NCI-H2227 treated with DMSO at 0.1 percent for 48 hours (cell line): ENCODE measurements at regions not wholly inside any gene's neighbourhood (a gene's known extent, or its start where the extent isn't known, plus 50 kb on each side); places are given as distances from the start of the nearest gene placed in this dataset.
"Not testable (repeated sequence)": the region's sequence is repeated elsewhere in the genome, so short reads cannot be mapped to it uniquely, and the experiment has no call there.

Source experiments
- DNase-seq: peaks from one replicate; lab custom pipeline; 2025; lab: John Stamatoyannopoulos, UW

DNA sequence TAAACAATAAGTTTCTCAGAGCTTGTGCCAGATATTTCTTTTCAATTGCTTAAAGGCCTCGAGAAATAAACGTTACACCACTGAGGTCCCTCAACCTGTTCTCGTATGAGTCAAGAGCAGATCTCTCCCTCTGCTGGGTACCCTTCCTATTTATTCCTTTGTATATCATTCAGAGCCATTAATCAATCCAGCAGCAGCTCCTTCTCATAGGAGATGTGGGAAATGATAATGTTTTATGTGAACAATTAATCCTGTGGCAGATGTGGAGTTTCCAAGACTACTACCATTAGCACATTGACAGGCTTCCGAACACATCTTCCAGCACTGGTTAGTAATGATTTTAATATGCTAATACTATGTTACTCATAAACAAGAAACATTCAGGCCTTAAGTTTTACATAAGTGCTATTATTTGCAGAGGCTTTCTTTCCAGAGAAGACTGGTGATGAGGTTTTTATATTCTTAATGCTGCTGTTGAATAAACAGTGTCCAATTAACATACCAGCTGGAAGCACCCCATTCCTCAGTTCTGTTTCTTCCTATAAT is 196.5 kb downstream of the ZNF608 start:
- DNase-seq, result no peak

DNA sequence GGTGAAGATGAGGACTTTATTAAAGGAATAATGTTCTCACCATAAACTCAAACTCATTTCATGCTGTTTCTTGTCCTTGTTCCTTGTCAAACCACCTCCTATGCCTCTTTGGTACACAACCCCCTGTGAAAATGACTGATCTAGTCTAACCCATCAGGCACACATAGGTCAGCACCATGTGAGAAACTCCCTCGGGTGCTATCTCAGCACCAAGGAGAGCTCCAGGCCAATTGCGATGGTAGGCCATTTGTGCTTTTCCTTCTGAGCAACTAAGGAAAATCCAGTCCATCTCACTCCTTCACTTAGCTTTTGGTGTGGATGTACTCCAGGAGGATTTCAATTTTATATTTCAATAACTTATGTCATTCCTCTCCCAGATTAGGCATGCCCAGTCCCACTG is 199.8 kb downstream of the ZNF608 start:
- DNase-seq, result no peak

DNA sequence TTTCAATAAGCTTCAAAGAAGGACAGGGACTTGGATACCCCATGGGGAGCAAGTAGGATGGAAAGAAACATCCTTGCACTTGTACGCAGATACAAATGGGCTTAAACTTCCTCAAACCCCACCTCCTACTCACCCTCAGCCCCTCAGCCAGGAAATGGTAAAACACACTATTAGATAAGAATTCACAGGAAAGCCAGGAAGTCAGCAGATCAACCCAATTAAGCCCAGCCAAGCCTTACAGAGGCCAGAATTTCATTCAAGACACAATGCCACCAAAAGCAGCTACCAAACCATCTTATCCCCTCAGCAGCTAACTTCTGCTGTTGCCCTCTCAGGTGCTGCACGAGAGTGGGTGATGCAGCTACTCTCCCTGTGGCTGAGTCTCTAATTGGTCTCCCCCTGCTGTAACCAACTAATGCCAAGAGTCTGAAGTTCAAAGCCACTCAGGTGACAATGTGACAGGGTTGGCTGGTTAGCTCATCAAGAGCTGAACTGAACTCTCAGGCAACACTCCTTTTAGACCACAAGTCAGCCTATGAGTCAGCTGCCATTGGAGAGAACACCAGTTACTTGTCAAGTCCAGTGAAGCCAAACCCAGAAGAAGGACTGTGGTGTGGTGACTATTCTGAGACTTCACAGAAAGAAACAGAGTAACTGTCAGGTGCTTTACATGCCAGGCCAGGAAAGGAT is 201.9 kb downstream of the ZNF608 start:
- no peak for DNase-seq

DNA sequence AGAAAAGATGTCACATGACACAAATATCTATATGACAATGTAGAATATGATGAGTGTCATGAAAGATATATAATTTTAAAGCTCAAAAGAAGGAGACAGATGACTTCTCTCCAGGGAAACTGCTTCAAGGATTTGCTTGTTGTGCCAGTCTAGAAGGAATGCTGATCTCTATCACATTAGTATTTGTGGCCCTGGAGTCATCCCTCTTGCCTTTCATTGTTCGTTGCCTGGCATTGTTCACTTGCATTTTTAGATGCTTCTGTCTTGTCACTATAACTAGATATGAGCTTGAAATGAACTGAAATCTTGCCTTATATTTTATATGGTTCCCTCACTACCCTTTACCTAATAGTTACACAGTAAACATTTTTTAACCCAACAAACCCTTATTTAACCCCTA is 207.5 kb downstream of the ZNF608 start:
- no peak for DNase-seq

DNA sequence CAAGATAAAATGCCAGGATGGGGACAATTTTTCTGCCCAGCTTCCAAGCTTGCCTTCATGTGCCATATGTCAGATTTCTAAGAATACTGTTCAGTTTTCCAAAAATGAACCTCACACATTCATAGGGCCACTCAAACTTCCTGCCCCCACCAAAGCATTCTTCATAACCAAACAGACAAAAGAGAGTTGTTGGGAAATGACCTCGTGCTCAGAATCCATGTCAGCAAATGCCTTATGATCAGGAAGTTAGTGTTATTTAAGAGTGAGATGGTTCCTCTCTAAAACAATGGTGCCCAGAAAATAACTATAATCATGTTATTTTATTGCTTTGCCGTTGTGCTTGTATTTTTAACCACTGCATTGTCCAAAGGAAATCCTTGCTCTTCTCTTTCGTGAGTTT is 208.2 kb downstream of the ZNF608 start:
- no peak for DNase-seq

DNA sequence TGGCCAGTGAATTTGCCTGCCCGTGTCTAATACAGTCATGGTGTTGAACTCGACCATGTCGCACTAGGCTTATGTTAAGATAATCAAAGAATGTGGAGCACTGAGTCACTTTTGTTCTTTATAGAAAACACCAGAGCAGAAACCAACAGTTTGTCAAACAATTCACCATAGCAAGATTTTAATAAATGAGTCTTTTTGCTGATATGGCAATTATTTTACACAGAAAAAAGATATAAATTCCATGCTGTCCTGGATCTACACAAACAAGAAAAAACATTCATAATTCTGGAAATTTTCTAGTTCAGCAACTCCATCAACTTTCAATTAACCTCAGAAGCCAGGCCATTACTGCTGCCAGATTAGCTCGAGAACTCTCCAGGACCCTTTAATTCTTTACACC is 208.9 kb downstream of the ZNF608 start:
- DNase-seq, result no peak

DNA sequence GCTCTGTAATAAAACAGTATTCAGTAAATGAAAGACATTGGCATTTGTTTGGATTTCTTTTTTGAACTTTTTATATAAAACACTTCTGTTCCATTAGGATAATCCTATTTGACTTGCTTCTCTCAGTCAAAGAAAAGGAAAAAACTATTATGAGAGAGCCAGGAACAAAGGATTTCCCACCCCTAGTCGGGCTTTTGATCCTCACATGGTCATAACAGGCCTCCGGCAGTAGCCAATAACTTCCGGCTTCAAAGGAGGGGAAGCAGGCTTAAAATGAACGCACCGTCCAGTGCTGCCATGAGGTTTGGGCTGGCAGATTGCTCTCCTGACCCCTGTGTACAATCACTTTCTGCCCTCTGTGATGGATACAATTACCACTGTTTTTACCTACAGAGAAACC is 209.3 kb downstream of the ZNF608 start:
- DNase-seq, result no peak

DNA sequence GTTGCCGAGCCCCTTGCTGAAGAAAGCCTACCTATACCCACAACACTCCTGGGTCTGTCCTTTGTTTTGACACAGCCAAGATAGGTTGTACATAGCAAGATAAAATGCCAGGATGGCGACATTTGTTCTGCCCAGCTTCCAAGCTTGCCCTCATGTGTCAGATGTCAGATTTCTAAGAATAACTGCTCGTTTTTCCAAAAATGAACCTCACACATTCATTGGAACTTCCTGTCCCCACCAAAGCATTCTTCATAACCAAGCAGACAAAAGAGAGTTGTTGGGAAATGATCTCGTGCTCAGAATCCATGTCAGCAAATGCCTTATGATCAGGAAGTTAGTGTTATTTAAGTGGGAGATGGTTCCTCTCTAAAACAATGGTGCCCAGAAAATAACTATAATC is 210.1 kb downstream of the ZNF608 start:
- no peak for DNase-seq

DNA sequence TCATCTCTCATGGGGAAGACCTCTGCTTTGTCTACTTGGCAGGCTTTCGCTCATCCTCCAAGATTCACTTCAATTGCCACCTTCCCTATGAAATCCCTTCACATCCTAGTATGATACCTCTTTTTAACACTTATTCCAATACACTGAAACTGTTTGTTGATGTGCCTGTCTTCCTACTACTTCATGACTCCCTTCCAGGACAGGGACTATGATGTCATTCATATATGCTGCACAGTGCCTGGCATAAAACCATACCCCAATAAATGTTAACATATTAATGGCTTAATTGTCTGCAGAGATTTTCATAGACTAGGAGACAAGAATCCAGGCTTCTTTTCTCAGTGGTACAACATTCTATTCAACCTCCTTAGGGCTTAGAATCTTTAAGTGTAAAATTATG is 215.5 kb downstream of the ZNF608 start:
- no peak for DNase-seq

DNA sequence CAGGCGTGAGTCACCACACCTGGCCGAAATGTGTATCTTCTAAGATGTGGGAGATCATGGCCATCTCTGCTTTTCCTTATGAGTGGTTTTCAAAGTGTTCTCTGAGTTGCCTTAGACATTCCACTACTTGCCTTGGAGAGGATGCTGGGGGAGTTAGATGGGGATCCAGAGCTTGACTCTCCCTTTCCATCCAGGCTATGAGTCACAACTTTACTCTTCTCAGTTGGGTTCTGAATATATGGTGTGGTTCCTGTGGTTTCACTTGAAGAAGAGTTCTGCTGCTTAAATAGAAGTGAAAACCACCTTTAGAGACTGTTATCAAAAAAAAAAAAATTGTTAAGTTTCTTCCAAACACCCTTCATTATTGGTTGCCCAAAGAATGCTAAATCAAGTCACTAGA is 217.6 kb downstream of the ZNF608 start:
- DNase-seq, result no peak

DNA sequence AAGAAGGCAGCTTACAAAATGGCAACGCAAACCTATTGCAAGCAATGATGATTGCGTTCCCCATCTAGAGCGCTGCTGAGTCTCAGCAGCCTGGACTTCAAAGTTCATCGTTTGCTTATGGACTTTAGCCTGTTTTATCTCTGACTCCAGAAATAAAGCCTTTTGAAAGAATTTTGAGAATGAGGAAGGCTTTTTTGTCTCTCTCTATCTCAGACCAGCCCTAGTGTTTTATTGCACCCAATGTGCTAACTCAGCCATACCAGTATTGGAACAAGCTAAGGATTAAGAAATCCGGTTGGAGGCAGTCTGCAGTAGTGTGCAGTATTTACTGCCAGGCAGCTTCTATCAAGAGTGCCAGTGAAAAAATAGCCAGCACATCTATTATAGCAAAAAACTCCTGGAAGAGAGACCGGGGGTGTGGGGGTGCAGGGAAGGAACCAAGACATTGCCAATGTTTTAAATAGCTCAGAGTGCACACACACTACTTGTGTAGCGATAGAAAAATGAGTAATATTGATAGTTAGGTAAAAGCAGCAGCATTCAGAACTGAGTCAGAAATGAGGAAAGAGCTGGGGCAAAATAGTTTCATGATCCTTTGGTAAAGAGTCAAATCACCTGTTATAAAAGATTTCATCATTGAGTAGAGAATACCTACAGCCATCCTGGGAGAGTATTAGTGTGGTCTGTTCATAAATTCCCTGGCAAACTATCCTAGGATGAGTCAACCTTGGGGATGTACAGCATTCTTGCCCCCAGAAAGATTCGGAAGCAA is 219.0 kb downstream of the ZNF608 start:
- DNase-seq, result no peak

DNA sequence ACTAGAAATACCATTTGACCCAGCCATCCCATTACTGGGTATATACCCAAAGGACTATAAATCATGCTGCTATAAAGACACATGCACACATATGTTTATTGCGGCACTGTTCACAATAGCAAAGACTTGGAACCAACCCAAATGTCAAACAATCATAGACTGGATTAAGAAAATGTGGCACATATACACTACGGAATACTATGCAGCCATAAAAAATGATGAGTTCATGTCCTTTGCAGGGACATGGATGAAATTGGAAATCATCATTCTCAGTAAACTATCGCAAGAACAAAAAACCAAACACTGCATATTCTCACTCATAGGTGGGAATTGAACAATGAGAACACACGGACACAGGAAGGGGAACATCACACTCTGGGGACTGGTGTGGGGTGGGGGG is 220.4 kb downstream of the ZNF608 start:
- not testable (repeated sequence) for DNase-seq

DNA sequence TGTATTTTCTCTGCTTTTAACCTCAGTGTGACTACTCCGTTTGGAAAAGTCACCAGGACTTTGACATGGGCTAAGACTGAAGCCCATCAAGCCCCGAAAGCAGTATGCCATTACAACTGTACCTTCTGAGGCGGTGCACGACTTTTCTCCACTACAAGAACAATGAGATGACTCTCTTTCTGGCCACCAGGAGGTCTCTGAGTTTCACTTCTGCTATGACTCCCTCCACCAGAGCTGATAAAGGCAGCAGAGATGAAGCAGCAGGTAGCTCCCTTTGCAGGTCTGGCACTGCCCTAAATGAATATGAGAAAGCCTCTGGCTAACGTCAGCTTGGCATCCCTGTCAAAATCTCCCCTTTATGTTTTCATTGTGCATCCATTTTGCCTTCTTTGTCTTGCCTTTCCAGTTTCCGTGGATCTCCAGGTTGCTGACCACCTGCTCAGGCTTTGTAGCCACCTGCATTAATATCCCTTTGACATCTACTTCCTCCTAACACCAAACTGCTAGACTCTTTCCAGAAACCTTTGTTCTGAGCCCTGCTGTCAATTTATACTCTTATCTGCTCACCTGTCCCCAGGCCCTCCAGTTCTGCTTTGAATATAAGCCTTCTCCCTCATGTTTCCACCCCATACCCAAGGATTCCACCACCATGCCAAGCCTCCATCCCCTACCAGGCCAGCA is 221.7 kb downstream of the ZNF608 start:
- no peak for DNase-seq

DNA sequence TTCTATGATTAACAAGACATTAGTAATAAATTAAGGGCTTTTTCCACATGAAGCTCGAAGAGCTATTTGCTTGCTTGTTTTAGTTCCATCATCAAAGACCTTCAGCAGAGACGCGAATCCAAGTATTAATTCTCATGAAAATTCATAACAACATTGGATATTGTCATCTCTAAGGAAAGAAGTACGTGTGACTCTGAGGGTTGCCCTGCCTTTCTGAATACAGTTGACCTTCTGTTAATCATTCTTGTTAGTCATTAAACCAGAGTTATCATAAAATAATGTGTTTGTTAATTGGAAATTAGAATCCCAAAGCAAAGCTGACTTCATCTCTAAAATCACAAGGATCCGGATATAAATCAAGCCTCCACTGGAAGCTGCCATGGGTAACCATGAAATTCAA is 222.5 kb downstream of the ZNF608 start:
- no peak for DNase-seq

DNA sequence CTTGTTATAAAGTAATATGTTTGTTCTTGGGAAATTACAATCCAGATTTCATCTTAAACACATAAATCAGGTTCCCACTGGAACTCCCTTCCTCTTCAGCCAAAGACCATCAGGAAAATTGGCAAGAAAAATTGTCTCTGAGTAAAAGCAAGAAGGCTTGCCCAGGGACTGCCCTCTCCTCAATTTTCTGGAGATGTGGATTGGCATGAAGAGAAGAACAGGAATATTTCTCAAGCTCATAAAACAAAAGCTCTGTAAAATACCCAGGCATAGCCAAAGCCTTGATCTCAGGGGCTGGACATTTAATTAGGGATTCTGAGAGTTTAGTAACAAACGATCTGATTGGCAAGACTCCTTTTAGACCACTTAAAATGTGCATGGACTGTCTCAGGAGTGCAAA is 223.4 kb downstream of the ZNF608 start:
- DNase-seq, result no peak

DNA sequence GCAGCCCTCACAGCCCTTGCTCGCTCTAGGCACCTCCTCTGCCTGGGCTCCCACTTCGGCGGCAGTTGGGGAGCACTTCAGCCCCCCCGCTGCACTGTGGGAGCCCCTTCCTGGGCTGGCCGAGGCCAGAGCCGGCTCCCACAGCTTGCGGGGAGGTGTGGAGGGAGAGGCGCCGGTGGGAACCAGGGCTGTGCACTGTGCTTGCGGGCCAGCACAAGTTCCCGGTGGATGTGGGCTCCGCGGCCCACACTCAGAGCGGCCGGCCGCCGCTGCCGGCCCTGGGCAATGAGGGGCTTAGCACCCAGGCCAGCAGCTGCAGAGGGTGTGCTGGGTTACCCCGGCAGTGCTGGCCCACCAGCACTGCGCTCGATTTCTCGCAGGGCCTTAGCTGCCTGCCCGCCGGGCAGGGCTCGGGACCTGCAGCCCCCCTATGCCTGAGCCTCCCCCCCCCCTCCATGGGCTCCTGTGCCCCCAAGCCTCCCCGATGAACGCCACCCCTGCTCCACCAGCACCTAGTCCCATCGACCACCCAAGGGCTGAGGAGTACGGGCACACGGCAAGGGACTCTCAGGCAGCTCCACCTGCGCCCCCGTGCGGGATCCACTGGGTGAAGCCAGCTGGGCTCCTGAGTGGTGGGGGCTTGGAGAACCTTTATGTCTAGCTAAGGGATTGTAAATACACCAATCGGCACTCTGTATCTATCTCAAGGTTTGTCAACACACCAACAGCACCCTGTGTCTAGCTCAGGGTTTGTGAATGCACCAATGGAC is 224.8 kb downstream of the ZNF608 start:
- no peak for DNase-seq

DNA sequence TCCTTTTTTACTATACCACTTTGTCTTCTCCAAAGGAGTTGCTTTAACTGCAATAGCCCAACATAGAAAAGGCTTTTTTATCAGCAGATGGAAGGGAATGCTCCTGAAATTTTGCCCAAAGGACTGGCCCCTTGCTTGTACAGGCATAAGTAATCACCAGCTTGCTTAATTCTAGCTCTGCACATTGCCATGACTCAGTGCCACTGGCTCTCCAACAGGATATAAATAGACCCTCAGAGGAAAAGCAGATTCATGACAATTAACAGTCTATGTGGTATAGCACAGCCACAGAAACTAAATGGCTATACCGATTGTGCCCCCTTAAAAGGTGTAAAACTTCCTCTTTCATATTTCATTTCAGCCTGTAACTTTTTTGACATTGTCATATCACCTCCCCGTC is 227.0 kb downstream of the ZNF608 start:
- no peak for DNase-seq

DNA sequence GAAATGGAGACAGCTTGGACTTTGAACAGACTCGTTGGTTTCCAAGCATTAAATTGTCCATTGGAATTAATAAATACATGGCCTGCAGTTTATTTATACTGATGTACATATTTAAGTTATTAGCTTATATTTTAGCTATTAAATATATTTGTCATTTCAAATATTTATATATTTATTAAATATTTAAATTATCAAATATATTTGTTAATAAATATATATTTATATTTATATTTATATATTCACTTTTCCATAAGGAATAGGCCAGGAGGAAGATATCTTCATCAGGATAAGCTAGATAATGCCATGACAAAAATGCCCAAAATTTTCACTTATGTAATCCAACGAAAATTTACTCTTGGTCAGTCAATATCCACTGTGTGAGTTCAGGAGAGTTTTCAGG is 229.9 kb downstream of the ZNF608 start:
- no peak for DNase-seq

DNA sequence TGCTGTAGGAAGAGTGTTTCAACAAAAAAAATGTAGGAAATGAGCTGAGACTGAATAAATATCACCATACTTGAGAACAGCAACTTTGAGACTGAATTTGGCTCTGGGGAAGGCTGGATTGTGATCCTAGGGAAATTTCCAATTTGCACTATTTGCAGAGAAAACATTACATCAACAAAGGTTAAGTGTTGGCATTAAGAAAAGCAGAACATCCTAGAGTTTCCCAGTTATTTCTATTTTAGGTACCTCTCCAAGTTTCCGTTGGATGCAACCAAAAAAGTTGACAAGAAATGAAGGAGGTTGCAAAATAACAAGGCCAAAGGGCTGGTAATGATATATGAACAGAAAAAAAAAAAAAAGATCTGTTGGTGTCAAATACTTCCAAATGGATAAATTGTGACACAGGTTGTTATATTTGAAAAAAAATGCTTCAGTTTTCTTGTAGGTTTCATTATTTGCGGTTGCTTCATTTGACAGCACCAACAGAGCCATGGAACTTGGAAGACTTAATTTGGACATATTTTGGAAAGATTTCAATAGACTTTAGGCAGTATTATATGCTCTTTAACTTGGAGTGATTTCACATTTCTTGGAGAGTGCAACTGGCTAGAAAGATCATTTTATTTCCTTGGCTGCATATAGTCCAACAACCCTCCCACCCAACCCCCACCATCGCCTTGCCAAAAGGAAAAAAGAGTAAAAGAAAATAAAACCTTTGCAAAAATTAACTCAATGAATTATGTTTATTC is 230.8 kb downstream of the ZNF608 start:
- DNase-seq, result no peak

DNA sequence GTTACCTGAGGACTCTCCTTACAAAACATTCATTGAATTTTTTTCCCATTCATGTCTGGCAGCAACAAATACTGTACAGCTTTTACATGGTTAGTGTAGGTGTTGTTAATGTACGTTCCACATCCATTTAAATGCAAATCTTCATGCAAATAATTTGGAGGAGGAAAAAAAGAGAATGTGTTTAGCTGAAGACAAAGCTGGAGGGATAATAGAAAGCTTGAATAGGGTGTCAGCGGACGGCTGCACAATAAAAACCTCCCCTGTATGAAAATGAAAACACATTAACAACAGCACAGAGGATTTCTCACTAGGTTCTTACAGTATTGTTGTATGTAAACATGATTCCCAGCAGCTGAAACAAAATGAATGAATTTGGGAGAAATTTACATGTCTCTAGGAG is 231.5 kb downstream of the ZNF608 start:
- no peak for DNase-seq

DNA sequence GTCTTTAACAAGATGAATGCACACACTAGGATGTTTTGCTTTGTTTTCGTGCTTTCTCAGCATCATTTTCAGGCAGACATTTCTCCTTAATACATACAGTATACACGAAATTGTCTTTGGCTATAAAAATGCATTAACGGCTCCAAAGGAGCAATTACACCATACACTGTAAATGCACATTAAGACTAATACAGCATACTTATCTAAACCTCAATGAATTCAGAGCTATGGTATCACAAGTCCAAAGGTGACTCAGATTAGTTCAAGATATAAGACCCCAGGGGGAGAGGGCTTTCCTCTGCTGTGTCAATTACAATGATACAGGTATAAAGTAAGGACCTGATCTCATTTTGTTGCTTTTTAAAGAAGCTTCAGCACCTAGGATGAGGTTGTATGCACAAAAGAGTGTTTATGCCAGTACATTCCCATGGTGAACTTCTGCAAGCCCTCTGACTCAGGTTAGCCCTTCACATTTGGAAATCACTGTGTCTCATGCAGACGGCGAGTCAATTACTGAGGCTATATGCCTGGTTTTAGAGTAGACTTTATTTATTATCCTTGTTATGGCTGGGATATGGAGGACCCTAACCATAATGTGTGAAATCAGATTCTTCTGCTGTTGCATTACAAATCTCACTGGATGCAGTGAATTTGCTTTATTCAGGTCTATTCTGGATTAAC is 233.3 kb downstream of the ZNF608 start:
- no peak for DNase-seq
